SKM-1 treated with dmso at 0.1 percent for 144 hours (cell line): ENCODE measurements at regions not wholly inside any gene's neighbourhood (a gene's known extent, or its start where the extent isn't known, plus 50 kb on each side); places are given as distances from the start of the nearest gene placed in this dataset.
"Not testable (repeated sequence)": the region's sequence is repeated elsewhere in the genome, so short reads cannot be mapped to it uniquely, and the experiment has no call there.

Experiments
- DNase-seq: peaks from one replicate; lab custom pipeline; 2025; ENCODE audit not compliant: unreplicated experiment; lab: John Stamatoyannopoulos, UW

GRCh38 chr15:75100679-75101078 lies 77.3 kb downstream of the PPCDC start:
- no peak for DNase-seq

DNA sequence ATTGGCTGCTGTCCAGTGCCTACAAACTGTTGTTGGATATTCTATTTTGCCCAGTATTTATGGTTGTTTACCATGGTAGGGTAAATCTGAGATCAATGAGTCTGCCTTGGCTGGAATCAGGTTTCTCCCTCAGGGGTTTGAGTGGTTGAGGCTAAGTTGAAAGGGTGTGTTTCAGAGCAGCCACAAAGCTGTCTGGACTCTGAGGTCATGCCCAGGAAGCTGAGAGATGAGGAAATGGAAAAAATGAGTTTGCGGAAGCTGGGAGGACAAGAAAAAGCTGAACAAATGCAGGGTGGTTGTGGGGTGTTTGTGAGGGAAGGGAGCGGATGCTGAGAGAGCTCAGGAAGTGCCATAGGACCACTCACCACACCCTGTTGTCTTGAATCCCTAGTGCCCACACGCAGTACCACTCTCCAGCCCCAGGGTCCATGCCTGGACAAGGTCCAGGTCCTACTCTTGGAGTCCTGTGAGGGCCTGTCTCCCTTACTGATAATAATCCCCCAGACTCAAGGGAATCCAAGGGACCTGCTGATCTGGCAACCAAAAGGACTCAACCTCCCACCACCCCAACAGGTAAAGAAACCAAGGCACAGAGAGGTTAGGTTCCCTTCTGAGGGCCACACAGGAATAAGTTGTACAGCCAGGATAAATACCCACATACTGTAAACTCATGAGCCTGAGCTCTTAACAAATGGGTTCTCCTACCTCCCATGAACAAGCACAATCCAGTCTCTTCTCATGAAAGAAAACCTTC lies 81.6 kb downstream of the PPCDC start:
- peak; percentile 96 for DNase-seq

GRCh38 chr15:75107516-75107907 lies 84.1 kb downstream of the PPCDC start:
- DNase-seq: no peak

DNA sequence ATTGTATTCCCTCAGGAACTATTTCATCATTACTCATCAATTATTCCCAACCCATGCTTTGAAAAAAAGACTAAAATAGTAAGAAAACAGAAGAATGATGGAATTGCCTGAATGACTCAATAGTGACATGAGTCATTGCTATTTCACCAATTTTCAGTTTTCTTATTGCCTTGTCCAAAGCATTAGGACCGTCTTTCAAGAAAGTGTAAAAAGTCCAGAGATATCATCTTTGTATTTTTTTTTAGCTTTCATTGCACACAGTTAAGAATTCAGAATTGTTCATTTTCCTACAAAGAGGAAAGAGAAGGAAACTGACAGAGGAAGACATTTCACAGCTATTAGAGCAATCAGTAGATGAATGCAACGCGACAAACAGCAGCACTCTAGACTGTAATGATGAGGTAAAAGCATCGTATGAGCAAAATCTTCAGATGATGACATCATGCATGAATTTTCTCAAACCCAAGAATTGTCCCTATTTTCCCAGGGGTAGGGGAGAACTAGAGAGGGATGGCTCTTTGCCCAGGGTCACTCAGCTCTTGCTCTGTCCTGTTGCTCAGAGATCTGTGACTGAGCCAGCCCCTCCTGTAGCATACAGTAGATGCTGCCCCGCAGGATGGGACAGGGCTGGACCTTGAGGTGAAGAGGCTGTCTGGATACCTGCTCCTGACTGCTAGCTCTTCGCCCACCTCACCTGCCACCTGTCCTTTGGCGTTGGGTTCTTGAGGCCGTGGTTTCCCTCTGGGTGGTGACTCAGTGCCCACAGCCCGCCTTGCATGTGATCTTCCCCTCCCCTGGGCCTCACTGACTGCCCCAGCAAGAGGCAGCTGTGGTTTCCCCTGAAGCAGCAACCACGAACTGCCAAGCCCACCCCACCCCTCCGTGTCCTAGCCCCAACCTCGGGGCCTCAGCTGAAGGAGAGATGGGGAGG lies 84.8 kb downstream of the PPCDC start:
- DNase-seq: peak; percentile 88

GRCh38 chr15:75109021-75109735 lies 85.8 kb downstream of the PPCDC start:
- DNase-seq: no peak

DNA sequence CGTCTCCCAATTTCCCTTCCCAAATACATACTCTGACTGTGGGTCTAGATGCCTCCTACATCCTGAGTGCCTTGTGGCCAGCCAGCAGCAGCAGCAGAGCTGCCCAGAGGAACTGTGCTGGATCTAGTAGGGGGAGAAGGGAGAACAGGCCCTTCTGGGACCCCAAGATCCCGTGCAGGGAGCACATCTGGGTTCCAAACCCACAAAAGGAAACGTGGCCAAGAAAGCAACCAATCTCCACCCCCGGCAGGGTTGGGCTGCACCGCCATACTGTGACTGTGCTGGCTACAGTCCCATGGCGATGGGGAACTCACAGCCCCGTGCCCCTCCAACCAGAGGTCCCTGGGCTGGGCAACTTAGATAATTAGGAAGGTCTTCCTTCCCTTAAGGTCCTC lies 86.3 kb downstream of the PPCDC start:
- DNase-seq: no peak

DNA sequence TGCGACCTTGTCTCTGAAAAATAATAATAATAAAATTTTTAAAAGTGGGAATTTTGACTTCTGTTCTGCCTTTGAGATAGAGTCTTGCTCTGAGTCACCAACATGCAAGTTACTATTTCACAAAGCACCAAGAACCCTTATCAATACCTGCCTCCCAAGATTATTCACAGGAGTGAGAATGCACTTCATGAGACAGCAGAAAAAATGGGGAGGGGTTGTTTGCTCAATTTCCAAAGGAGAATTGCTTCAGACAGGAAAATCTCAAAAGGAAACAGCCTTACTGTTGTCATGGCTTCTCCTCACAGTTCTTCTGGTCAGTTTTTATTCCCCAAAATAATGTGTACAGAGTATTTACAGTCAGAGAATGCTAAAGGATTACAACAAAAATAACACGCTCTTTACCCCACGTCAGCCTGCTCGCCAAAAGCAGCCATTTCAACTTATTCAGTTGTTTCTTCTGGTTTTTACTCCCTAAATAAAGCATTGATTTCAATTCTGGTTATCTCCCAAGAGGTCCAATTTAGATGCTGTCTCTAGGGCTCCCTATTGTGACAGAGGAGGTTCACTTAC lies 89.0 kb downstream of the PPCDC start:
- DNase-seq: peak; percentile 57

DNA sequence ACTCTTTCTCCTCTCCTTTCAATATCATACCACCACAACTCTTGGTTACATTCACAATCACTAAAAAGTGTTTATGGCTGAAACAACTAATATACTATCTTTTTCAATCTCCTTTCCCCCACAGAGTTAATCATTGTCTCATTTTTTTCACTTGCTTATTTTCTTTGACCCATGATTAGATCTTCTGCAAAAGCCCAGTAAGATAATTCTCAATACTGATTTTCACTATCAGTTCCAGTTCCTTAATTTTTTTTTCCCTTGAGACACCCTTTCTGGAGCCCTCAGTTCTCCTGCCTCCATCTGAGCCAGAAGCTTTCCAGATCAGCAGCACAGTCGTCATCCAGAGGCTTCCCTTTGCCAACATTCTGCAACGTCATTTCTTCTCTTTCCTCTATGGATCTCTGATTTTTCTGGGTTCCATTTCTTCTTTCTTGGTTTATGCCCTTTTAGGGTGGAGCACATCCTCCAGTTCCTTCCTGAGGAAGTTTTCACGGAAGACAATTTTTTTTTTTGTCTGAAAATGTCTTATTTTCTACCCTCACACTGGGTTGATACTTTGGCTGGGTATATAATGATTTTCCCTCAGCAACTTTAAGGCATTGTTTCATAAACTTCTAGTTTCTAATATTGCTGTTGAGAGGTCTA lies 88.7 kb upstream of the C15orf39 start:
- no peak for DNase-seq

DNA sequence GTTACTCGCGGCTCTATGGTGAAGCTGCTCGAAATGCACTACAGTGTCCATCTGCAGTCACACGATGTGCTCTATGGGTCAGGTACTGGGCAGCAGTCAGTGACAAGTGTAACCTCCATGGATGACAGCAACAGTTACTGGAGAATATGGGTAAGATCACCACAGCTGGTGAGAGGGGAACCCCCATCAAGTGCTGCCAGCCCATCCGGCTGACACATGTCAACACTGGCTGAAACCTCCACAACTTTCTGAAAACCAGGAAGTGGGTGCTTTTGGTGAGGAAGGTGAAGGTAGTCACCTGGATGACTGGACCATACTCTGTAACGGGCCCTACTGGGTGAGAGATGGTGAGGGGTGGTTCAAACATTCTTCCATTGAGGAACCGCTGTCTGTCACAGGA lies 87.4 kb upstream of the C15orf39 start:
- DNase-seq: no peak

GRCh38 chr15:75114796-75115195 lies 86.9 kb upstream of the C15orf39 start:
- DNase-seq: no peak

DNA sequence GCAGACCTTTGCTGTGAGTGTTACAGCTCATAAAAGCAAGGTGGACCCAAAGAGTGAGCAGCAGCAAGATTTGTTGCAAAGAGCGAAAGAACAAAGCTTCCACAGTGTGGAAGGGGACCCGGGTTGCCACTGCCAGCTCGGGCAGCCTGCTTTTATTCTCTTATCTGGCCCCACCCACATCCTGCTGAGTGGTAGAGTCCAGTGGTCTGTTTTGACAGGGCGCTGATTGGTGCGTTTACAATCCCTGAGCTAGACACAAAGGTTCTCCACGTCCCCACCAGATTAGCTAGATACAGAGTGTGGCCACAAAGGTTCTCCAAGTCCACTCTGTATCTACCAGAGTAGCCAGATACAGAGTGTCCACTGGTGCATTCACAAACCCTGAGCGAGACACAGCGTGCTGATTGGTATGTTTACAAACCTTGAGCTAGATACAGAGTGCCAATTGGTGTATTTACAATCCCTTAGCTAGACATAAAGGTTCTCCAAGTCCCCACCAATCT lies 86.2 kb upstream of the C15orf39 start:
- not testable (repeated sequence) for DNase-seq

GRCh38 chr15:75116143-75116542 lies 85.5 kb upstream of the C15orf39 start:
- not testable (repeated sequence) for DNase-seq

GRCh38 chr15:75117993-75118392 lies 83.7 kb upstream of the C15orf39 start:
- DNase-seq: no peak

GRCh38 chr15:75119312-75119711 lies 82.4 kb upstream of the C15orf39 start:
- not testable (repeated sequence) for DNase-seq

GRCh38 chr15:75121491-75121890 lies 80.2 kb upstream of the C15orf39 start:
- no peak for DNase-seq

DNA sequence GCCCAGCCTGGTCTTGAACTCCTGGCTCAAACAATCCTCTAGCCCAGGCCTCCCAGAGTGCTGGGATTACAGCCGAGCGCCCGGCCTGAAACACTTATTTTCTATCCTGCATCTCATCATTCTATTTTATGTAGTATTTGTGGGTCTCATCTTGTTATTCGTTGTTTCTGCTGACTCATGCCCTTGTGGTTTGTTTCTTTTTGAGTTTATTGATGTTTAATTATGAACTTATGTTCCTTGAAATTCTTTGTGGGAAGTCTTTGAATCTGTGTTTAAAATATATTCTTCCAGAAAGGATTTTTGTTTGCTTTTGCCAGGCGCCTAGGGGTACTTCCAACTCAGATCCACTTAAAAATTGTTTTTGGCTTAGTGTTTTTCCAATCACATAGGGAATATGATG lies 78.3 kb upstream of the C15orf39 start:
- DNase-seq: no peak

DNA sequence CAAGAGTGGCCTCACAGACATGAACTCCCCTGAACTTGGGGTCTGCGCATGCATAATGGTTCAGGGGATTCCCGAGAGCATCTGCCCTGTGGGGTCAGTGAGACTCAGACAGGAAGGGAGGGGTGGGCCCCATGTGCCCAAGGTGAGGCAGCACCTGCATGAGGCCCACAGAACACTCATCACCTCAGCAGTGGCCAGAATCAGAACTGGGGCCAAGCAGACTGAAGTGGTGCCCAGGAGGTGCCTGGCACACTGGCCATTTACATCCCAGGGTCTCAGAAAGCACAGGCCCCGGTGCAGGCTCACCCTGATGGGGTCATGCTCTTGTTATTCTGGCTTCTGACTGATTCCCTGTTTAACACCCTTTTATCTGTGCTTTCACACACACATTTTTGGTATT lies 77.4 kb upstream of the C15orf39 start:
- not testable (repeated sequence) for DNase-seq

GRCh38 chr15:75125935-75126334 lies 75.7 kb upstream of the C15orf39 start:
- no peak for DNase-seq

DNA sequence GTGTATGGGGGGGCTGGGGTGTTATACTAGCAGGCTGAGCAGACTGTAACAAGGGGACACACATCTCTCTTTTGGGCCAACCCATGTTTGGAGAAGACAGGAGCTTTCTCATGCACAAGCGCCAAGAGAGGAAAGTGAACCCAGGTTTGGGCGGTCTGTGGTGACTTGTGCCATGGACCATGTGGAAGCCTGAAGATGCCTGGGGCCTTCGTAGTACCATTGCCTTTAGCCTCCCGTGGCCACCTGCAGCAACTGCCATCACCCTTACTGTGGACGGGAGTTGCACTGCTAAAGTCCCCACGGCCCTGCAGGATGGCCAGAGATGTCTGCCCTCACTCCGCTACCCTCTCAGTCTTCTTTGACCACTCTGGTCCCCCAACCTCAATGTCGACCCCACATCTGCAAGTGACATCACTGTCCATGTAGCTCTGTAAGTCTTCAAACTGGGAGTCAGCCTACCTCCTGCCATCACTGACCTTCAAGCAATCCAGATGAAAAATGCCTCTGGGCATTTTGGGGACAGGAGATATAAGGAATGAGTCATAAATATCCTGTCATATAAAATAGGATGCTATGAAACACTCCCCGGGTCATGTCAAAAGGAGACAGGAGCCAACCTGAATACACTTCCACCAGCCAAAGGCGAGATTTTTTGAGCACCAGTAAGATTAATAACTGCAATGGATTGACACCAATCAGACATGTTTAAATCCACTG lies 74.7 kb upstream of the C15orf39 start:
- no peak for DNase-seq

GRCh38 chr15:75129788-75130187 lies 71.9 kb upstream of the C15orf39 start:
- no peak for DNase-seq
